Mesendoderm (in vitro differentiated cells): ENCODE measurements at regions not wholly inside any gene's neighbourhood (a gene's known extent, or its start where the extent isn't known, plus 50 kb on each side); places are given as distances from the start of the nearest gene placed in this dataset.
"Not testable (repeated sequence)": the region's sequence is repeated elsewhere in the genome, so short reads cannot be mapped to it uniquely, and the experiment has no call there.

ENCODE experiments used
- DNase-seq: peaks from one replicate; pipeline ENCODE4 v3.0.0; 2013
- H2AK5ac ChIP-seq: 2 replicates; pipeline ENCODE4 v1.6.1; 2013; ENCODE audit warnings: low read length, inconsistent platforms
- H2BK120ac ChIP-seq: 2 replicates; pipeline ENCODE4 v1.6.1; 2013; ENCODE audit warnings: low read depth, mild to moderate bottlenecking, low read length, moderate library complexity, mixed read lengths
- H2BK15ac ChIP-seq: replicated peaks from 2 replicates; pipeline ENCODE4 v1.6.1; 2013; ENCODE audit warnings: low read depth, mild to moderate bottlenecking, moderate library complexity
- H2BK5ac ChIP-seq: 2 replicates; pipeline ENCODE4 v1.6.1; 2013; ENCODE audit warnings: low read length, inconsistent platforms
- H3K18ac ChIP-seq: 2 replicates; pipeline ENCODE4 v1.6.1; 2013; ENCODE audit warnings: mild to moderate bottlenecking, low read length, mixed read lengths
- H3K23ac ChIP-seq: one replicate; pipeline ENCODE4 v1.6.1; 2013; ENCODE audit warnings: low read length
- H3K27ac ChIP-seq: 2 replicates; pipeline ENCODE4 v1.5.1; 2013; ENCODE audit warnings: low read depth, mild to moderate bottlenecking, inconsistent platforms, low read length, moderate library complexity
- H3K27me3 ChIP-seq: 2 replicates; pipeline ENCODE4 v1.6.1; 2013; ENCODE audit warnings: low read length, control low read depth, mild to moderate bottlenecking, inconsistent platforms; ENCODE audit not compliant: insufficient read depth, poor library complexity
- H3K36me3 ChIP-seq: 2 replicates; pipeline ENCODE4 v1.6.1; 2013; ENCODE audit warnings: low read length, inconsistent platforms; ENCODE audit not compliant: control insufficient read depth, insufficient read depth
- H3K4ac ChIP-seq: one replicate; pipeline ENCODE4 v1.6.1; 2013; ENCODE audit warnings: low read depth, mild to moderate bottlenecking, low read length, moderate library complexity
- H3K4me1 ChIP-seq: 2 replicates; pipeline ENCODE4 v1.6.1; 2013; ENCODE audit warnings: low read depth, low read length, inconsistent platforms; ENCODE audit not compliant: control insufficient read depth
- H3K4me2 ChIP-seq: 2 replicates; pipeline ENCODE4 v1.6.1; 2013; ENCODE audit warnings: low read length
- H3K4me3 ChIP-seq: 2 replicates; pipeline ENCODE4 v1.5.1; 2013; ENCODE audit warnings: mild to moderate bottlenecking, low read length
- H3K56ac ChIP-seq: one replicate; pipeline ENCODE4 v1.6.1; 2013; ENCODE audit warnings: low read length
- H3K79me1 ChIP-seq: 2 replicates; pipeline ENCODE4 v1.6.1; 2013; ENCODE audit warnings: low read length, inconsistent platforms
- H3K79me2 ChIP-seq: 2 replicates; pipeline ENCODE4 v1.6.1; 2013; ENCODE audit warnings: mild to moderate bottlenecking, low read length; ENCODE audit not compliant: control insufficient read depth, insufficient read depth
- H3K9ac ChIP-seq: 2 replicates; pipeline ENCODE4 v1.6.1; 2013; ENCODE audit warnings: low read length, inconsistent platforms
- H4K5ac ChIP-seq: one replicate; pipeline ENCODE4 v1.6.1; 2013; ENCODE audit warnings: low read length
- H4K8ac ChIP-seq: one replicate; pipeline ENCODE4 v1.6.1; 2013; ENCODE audit warnings: low read depth, mild to moderate bottlenecking, control low read depth, low read length, moderate library complexity
- whole genome bisulfite sequencing: extraction: QIAGEN DNeasy Blood & Tissue Kit; methylation state at CpG from one replicate; pipeline ENCODE4 v1.1.7; 2013; ENCODE audit warnings: low lambda C conversion rate, missing lambda C conversion rate; ENCODE audit not compliant: insufficient coverage; ENCODE audit errors: extremely low coverage; 5-methylcytosine and 5-hydroxymethylcytosine counted together

- Histone ChIP-seq H3K4me3 (no peak overlapping the region), H3K79me2 (no peaks in the 10 kb centered on the region), H2BK120ac (no peak overlapping the region), H3K9ac (no peak overlapping the region), H3K4ac (no peak overlapping the region), H3K79me1 (no peaks in the 10 kb centered on the region), H2BK5ac (no peak overlapping the region), H3K27ac (no peak overlapping the region), H4K8ac (no peak overlapping the region), H3K27me3 (no peaks in the 10 kb centered on the region), H3K4me2 (no peak overlapping the region), H3K23ac (no peak overlapping the region), H3K36me3 (no peaks in the 10 kb centered on the region), H3K4me1 (no peaks in the 10 kb centered on the region), H3K18ac (no peak overlapping the region), H2BK15ac (no peak overlapping the region), H2AK5ac (no peak overlapping the region), H3K56ac (no peak overlapping the region), H4K5ac (no peak overlapping the region)
- no CpG with 5 or more reads among the region's 2 CpGs for WGBS
- DNase-seq: no peak
These were observed 62.6 kb upstream of the ZC3H15 start for GRCh38 chr2:186423481-186423880.

DNA sequence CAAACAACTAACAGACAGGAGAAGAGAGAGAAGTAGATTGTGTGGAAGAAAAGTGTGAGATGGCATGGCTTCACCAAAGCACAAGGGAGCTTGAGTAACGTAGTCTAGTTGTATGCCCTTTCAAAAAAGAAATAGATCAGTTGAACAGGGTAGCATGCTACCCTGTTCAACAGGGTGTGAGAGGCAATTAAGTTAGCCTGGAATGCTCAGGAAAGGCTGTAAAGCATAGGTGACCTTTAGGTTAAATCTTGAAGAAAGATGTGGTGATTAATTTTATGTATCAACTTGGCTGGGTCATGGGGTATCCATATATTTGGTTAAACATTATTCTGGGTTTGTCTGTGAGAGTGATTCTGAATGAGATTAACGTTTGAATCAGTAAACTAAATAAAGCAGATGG, 61.8 kb upstream of the ZC3H15 start:
- Histone ChIP-seq H2BK5ac (no peak overlapping the region), H3K18ac (no peak overlapping the region), H4K5ac (no peak overlapping the region), H3K27ac (no peak overlapping the region), H3K4me2 (no peak overlapping the region), H2BK15ac (no peak overlapping the region), H2BK120ac (no peak overlapping the region), H3K4me3 (no peak overlapping the region), H3K23ac (no peak overlapping the region), H3K27me3 (no peaks in the 10 kb centered on the region), H3K4me1 (no peaks in the 10 kb centered on the region), H3K36me3 (no peaks in the 10 kb centered on the region), H3K79me2 (no peaks in the 10 kb centered on the region), H2AK5ac (no peak overlapping the region), H4K8ac (no peak overlapping the region), H3K79me1 (no peaks in the 10 kb centered on the region), H3K4ac (no peak overlapping the region), H3K56ac (no peak overlapping the region), H3K9ac (no peak overlapping the region)
- no peak for DNase-seq
- no CpG with 5 or more reads among the region's 2 CpGs for WGBS

GRCh38 chr2:186425576-186425975, 60.5 kb upstream of the ZC3H15 start:
- no peak overlapping the region for H3K18ac ChIP-seq
- H3K4me3 ChIP-seq: no peak overlapping the region
- no peak overlapping the region for H2AK5ac ChIP-seq

DNA sequence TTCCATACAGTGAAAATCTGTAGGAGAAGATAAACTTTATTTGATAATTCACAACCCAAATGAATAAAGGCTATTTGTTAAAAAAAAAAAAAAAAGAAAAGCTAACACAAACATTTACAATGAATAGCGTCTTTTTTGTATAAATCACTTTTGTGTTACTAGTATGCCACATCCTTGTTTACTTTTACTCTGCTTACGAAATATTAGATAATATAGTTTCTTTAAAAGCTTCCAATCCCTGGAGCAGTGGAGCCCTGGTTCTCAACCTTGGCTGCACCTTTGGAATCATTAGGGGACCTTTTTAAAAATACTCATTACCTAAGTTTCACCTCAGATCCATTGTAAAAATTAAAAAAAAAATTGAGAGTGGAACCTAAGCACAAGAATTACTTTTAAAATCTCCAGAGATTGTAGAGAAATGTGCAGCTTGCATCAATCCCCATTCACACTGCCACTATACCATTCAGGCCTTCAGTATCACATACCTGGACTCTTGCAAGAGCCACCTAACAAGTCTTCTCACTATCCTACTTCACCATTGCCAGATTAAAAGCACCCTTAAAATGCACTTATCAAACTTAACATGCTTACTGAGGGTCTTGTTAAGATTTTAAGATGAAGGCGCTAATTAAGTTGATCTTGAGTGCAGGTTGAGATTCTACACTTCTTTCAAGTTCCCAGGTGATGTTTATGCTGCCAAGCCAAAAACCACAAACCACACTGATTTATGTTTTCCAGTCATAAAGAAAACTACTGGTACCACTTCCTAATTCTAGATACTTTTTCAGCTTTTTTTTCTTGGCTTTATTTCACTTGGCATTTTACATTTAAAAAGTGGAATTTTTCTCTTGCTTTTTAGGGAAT, 59.7 kb upstream of the ZC3H15 start:
- no CpG with 5 or more reads among the region's 3 CpGs for WGBS
- Histone ChIP-seq H3K18ac (no peak overlapping the region), H3K79me2 (no peaks in the 10 kb centered on the region), H3K4me2 (no peak overlapping the region), H4K8ac (no peak overlapping the region), H3K27ac (no peak overlapping the region), H3K27me3 (no peaks in the 10 kb centered on the region), H3K56ac (no peak overlapping the region), H3K9ac (no peak overlapping the region), H3K79me1 (no peaks in the 10 kb centered on the region), H3K23ac (no peak overlapping the region), H4K5ac (no peak overlapping the region), H3K4me1 (no peaks in the 10 kb centered on the region), H3K4me3 (no peak overlapping the region), H2BK5ac (no peak overlapping the region), H3K4ac (no peak overlapping the region), H2BK120ac (no peak overlapping the region), H3K36me3 (no peaks in the 10 kb centered on the region), H2BK15ac (no peak overlapping the region), H2AK5ac (no peak overlapping the region)
- no peak for DNase-seq

More at GRCh38 chr2:186425576-186425975, 60.5 kb upstream of the ZC3H15 start:
- H3K79me1 ChIP-seq: no peaks in the 10 kb centered on the region
- no peak overlapping the region for H2BK15ac ChIP-seq
- H4K8ac ChIP-seq: no peak overlapping the region
- no peak for DNase-seq
- no peak overlapping the region for H3K23ac ChIP-seq
- WGBS: no CpG with 5 or more reads among the region's 1 CpG
- H3K4me1 ChIP-seq: no peaks in the 10 kb centered on the region
- no peaks in the 10 kb centered on the region for H3K27me3 ChIP-seq
- H3K4ac ChIP-seq: no peak overlapping the region
- H4K5ac ChIP-seq: no peak overlapping the region
- H2BK120ac ChIP-seq: no peak overlapping the region
- no peak overlapping the region for H3K27ac ChIP-seq
- no peak overlapping the region for H3K56ac ChIP-seq
- no peak overlapping the region for H3K9ac ChIP-seq
- no peaks in the 10 kb centered on the region for H3K79me2 ChIP-seq
- no peaks in the 10 kb centered on the region for H3K36me3 ChIP-seq
- H2BK5ac ChIP-seq: no peak overlapping the region
- H3K4me2 ChIP-seq: no peak overlapping the region

GRCh38 chr2:186427017-186427350, 59.1 kb upstream of the ZC3H15 start:
- not testable (repeated sequence) for H4K5ac ChIP-seq, H2BK5ac ChIP-seq, H2BK120ac ChIP-seq, H2AK5ac ChIP-seq, H3K18ac ChIP-seq, H3K4me2 ChIP-seq, H3K56ac ChIP-seq, H3K9ac ChIP-seq, H3K36me3 ChIP-seq, H3K23ac ChIP-seq, H3K4ac ChIP-seq, H3K79me1 ChIP-seq, H2BK15ac ChIP-seq, H3K27ac ChIP-seq, H3K4me1 ChIP-seq, H4K8ac ChIP-seq, H3K27me3 ChIP-seq, H3K79me2 ChIP-seq, H3K4me3 ChIP-seq, DNase-seq
- WGBS: no CpG with 5 or more reads among the region's 3 CpGs

DNA sequence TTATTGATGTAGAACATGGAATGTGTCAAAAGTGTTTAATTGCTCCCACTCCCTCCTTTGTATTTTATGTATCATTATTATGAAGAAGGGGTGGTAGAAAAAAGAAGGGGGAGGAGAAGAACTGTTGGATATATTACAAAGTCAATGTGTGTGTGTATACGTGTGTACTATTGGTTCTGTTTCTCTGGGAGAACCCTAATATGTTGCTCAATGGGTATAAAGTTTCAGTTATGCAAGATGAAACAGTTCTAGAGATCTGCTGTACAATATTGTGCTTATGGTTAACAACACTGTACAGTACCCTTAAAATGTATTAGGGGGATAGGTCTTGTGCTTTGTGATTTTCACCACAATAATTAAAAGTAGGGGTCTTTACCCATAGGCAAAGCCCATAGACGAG, 58.1 kb upstream of the ZC3H15 start:
- DNase-seq: no peak
- Histone ChIP-seq H3K18ac (no peak overlapping the region), H2BK5ac (no peak overlapping the region), H4K8ac (no peak overlapping the region), H3K56ac (no peak overlapping the region), H2BK15ac (no peak overlapping the region), H2BK120ac (no peak overlapping the region), H3K4ac (no peak overlapping the region), H2AK5ac (no peak overlapping the region), H3K4me3 (no peak overlapping the region), H3K27ac (no peak overlapping the region), H3K36me3 (no peaks in the 10 kb centered on the region), H3K4me1 (no peaks in the 10 kb centered on the region), H3K27me3 (no peaks in the 10 kb centered on the region), H3K4me2 (no peak overlapping the region), H3K79me1 (no peaks in the 10 kb centered on the region), H3K23ac (no peak overlapping the region), H3K79me2 (no peaks in the 10 kb centered on the region), H3K9ac (no peak overlapping the region), H4K5ac (no peak overlapping the region)
- WGBS: 100% methylated on average over 1 of the region's 2 CpGs
